OCI-LY1 (cell line): ENCODE measurements at regions not wholly inside any gene's neighbourhood (a gene's known extent, or its start where the extent isn't known, plus 50 kb on each side); places are given as distances from the start of the nearest gene placed in this dataset.
"Not testable (repeated sequence)": the region's sequence is repeated elsewhere in the genome, so short reads cannot be mapped to it uniquely, and the experiment has no call there.

Experiments
- H2AFZ ChIP-seq: fragments of 200-600 bp; sonication (generic), shearing (Covaris generic); 2 replicates; pipeline ENCODE4 v1.6.0; 2014; ENCODE audit warnings: antibody characterized with exemption, mild to moderate bottlenecking, low read length
- H3F3A ChIP-seq: fragments of 200-600 bp; sonication (generic), shearing (Covaris generic); 2 replicates; pipeline ENCODE4 v1.6.0; 2014; ENCODE audit warnings: mild to moderate bottlenecking, antibody characterized with exemption, low read length, moderate library complexity; ENCODE audit not compliant: insufficient read depth
- H3K27ac ChIP-seq: fragments of 200-600 bp; sonication (generic); 2 replicates; pipeline ENCODE4 v1.5.1; 2014; ENCODE audit warnings: low read length, mixed run types, mild to moderate bottlenecking, low read depth; ENCODE audit not compliant: poor library complexity, severe bottlenecking
- H3K27me3 ChIP-seq: fragments of 200-600 bp; sonication (generic); 2 replicates; pipeline ENCODE4 v1.6.0; 2014; ENCODE audit warnings: antibody characterized with exemption, mild to moderate bottlenecking, low read length, moderate library complexity; ENCODE audit not compliant: insufficient read depth
- H3K36me3 ChIP-seq: fragments of 200-600 bp; sonication (generic); 2 replicates; pipeline ENCODE4 v1.6.1; 2014; ENCODE audit warnings: mild to moderate bottlenecking, antibody characterized with exemption, low read length, moderate library complexity, mixed read lengths; ENCODE audit not compliant: insufficient read depth
- H3K4me1 ChIP-seq: fragments of 200-600 bp; sonication (generic); 2 replicates; pipeline ENCODE4 v1.5.1; 2014; ENCODE audit warnings: mild to moderate bottlenecking, low read length, moderate library complexity; ENCODE audit not compliant: insufficient read depth, severe bottlenecking
- H3K4me2 ChIP-seq: fragments of 200-600 bp; sonication (generic), shearing (Covaris generic); 2 replicates; pipeline ENCODE4 v1.6.1; 2014; ENCODE audit warnings: low read length
- H3K4me3 ChIP-seq: fragments of 200-600 bp; sonication (generic); 2 replicates; pipeline ENCODE4 v1.5.1; 2014; ENCODE audit warnings: low read length, low read depth, mild to moderate bottlenecking, mixed read lengths; ENCODE audit not compliant: poor library complexity, severe bottlenecking
- H3K79me2 ChIP-seq: fragments of 200-600 bp; shearing (Covaris generic); 2 replicates; pipeline ENCODE4 v1.6.1; 2016; ENCODE audit warnings: mixed run types, low read length, mixed read lengths; ENCODE audit not compliant: insufficient read depth
- H3K9ac ChIP-seq: fragments of 200-600 bp; sonication (generic), shearing (Covaris generic); 2 replicates; pipeline ENCODE4 v1.6.1; 2014; ENCODE audit warnings: mild to moderate bottlenecking, low read length, mixed read lengths
- H3K9me2 ChIP-seq: fragments of 200-600 bp; sonication (generic), shearing (Covaris generic); 2 replicates; pipeline ENCODE4 v1.6.1; 2014; ENCODE audit warnings: low read depth, mild to moderate bottlenecking, low read length, mixed read lengths
- H3K9me3 ChIP-seq: fragments of 200-600 bp; shearing (Covaris generic); 2 replicates; pipeline ENCODE4 v1.6.1; 2014; ENCODE audit warnings: low read length, mixed read lengths
- H4K20me1 ChIP-seq: fragments of 200-600 bp; sonication (generic), shearing (Covaris generic); 2 replicates; pipeline ENCODE4 v1.6.0; 2016; ENCODE audit warnings: mild to moderate bottlenecking, low read length; ENCODE audit not compliant: insufficient read depth
- CTCF ChIP-seq: fragments of 200-600 bp; sonication (generic), shearing (Covaris generic); IDR thresholded peaks from 2 replicates; pipeline ENCODE4 v1.5.1; 2017; ENCODE audit warnings: mild to moderate bottlenecking, antibody characterized with exemption, low read length, moderate library complexity, mixed read lengths
- EZH2 ChIP-seq: fragments of 200-600 bp; sonication (generic), shearing (Covaris generic); IDR thresholded peaks from 2 replicates; pipeline ENCODE4 v1.8.0; 2017; ENCODE audit warnings: borderline replicate concordance, mixed run types, mild to moderate bottlenecking, antibody characterized with exemption, low read length, moderate library complexity, mixed read lengths

- Histone ChIP-seq H3K27ac (no peak overlapping the region), H2AFZ (no peak overlapping the region)
Observed at GRCh38 chr4:162972661-162973330, 193.9 kb downstream of the NAF1 start.

GRCh38 chr4:162969194-162969593 is 197.5 kb downstream of the NAF1 start:
- TF ChIP-seq EZH2, result no peak
- no peak for TF ChIP-seq CTCF
- Histone ChIP-seq H3K36me3 (no peaks in the 10 kb centered on the region), H3K4me2 (no peak overlapping the region), H3K4me3 (no peak overlapping the region), H4K20me1 (no peaks in the 10 kb centered on the region), H3K9ac (no peak overlapping the region), H3F3A (0 out of 2 replicates have a peak, but pooled peaks cover 5% of the 10 kb centered on the region), H3K79me2 (no peaks in the 10 kb centered on the region), H3K27ac (no peak overlapping the region), H3K27me3 (no peaks in the 10 kb centered on the region), H3K9me2 (no peaks in the 10 kb centered on the region), H2AFZ (no peak overlapping the region), H3K4me1 (no peaks in the 10 kb centered on the region), H3K9me3 (no peaks in the 10 kb centered on the region)

More at GRCh38 chr4:162972661-162973330, 193.9 kb downstream of the NAF1 start:
- Histone ChIP-seq H3K9ac (no peak overlapping the region), H3K4me3 (no peak overlapping the region), H3K4me1 (no peaks in the 10 kb centered on the region), H4K20me1 (no peaks in the 10 kb centered on the region), H3K9me2 (no peaks in the 10 kb centered on the region), H3K9me3 (no peaks in the 10 kb centered on the region), H3K27me3 (no peaks in the 10 kb centered on the region), H3F3A (no peaks in the 10 kb centered on the region), H3K4me2 (no peak overlapping the region), H3K79me2 (no peaks in the 10 kb centered on the region), H3K36me3 (no peaks in the 10 kb centered on the region)
- TF ChIP-seq CTCF, result no peak
- TF ChIP-seq EZH2, result no peak

- H3K4me2 ChIP-seq, H3K9ac ChIP-seq, H3K27ac ChIP-seq, H4K20me1 ChIP-seq, H2AFZ ChIP-seq, H3F3A ChIP-seq, H3K79me2 ChIP-seq, H3K4me3 ChIP-seq, H3K9me3 ChIP-seq, H3K9me2 ChIP-seq, H3K36me3 ChIP-seq, H3K4me1 ChIP-seq, H3K27me3 ChIP-seq: not testable (repeated sequence)
Observed at GRCh38 chr4:162965978-162966377, 200.7 kb downstream of the NAF1 start.

GRCh38 chr4:162959046-162959445 is 207.6 kb downstream of the NAF1 start:
- no peak overlapping the region for H3K4me2 ChIP-seq
- H4K20me1 ChIP-seq, result no peaks in the 10 kb centered on the region
- H3K36me3 ChIP-seq, result no peaks in the 10 kb centered on the region
- H3K4me3 ChIP-seq, result no peak overlapping the region
- no peaks in the 10 kb centered on the region for H3K27me3 ChIP-seq
- no peak overlapping the region for H3K27ac ChIP-seq
- H3F3A ChIP-seq, result no peaks in the 10 kb centered on the region
- no peak overlapping the region for H2AFZ ChIP-seq
- H3K9me3 ChIP-seq, result no peaks in the 10 kb centered on the region
- no peaks in the 10 kb centered on the region for H3K79me2 ChIP-seq
- no peaks in the 10 kb centered on the region for H3K4me1 ChIP-seq
- no peaks in the 10 kb centered on the region for H3K9me2 ChIP-seq
- H3K9ac ChIP-seq, result no peak overlapping the region
- TF ChIP-seq EZH2, result no peak
- TF ChIP-seq CTCF, result no peak
